MV-4-11 (cell line): ENCODE measurements at regions not wholly inside any gene's neighbourhood (a gene's known extent, or its start where the extent isn't known, plus 50 kb on each side); places are given as distances from the start of the nearest gene placed in this dataset.

Experiments used
- DNase-seq: peaks from one replicate; lab custom pipeline; 2025; lab: John Stamatoyannopoulos, UW

GRCh38 chr3:168457954-168458539, 362.3 kb upstream of the GOLIM4 start:
- DNase-seq, result no peak

DNA sequence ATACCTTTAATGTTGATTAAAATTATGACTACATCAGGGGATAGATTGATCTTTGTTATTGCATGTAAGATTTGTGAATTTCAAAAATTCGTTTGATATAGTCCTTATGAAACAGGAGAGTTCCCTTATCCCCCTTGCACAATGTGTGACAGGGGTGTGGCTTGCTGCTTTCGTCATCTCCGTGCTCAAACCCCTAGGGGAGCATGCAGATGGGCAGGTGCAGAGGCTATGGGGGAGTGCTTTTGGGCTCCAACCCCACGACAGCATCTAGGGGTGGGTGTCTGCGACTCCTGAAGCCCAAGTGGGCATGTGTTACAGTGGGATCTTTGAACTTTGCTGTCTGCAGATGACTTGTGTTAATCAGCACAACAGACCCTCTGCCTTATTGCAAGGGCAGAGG, 360.1 kb upstream of the GOLIM4 start:
- no peak for DNase-seq

- no peak for DNase-seq
Observed at GRCh38 chr3:168453623-168454022, 357.9 kb upstream of the GOLIM4 start.

GRCh38 chr3:168443965-168444364, 348.2 kb upstream of the GOLIM4 start:
- DNase-seq, result no peak

GRCh38 chr3:168442502-168442901, 346.8 kb upstream of the GOLIM4 start:
- DNase-seq, result no peak

DNA sequence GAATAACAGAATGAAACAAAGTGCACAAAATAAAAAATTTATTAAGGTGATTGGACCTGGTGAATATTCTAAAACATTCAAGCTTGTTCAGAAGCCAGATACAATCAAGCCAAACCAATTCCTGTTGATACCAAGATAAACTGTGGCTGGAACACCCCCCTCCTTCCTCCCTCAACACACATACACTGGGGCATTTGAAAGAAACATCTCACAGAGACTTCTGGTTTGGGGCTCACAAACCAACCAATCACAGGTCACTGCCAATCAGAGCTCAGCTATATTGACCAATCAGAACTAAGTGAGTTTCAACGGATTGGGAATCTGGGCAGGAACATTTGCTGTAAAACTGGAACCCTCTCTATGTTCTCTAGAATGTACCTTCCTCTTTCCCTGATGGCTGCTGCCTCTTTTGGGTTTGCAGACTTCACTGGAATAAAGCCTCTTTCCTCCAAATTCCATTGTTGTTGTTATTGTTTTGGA, 340.6 kb upstream of the GOLIM4 start:
- DNase-seq, result no peak

DNA sequence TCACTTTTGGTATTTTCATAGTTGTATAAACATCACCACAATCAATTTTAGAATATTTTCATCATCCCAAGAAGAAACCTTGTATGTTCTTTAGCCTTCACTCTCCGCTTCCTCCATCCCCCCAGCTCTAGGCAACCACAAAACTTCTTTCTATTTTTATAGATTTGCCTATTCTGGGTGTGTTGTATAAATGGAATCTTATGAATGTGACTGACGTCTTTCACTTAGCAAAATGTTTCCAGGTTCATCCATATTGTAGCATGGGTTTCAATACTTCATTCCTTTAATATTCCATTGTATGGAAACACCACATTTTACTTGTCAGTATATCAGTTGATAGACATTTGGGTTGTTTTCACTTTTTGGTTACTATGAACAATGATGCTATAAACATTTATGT, 335.8 kb upstream of the GOLIM4 start:
- DNase-seq, result no peak

- DNase-seq, result peak; percentile 55
Observed at GRCh38 chr3:168427835-168428475, 332.2 kb upstream of the GOLIM4 start.

GRCh38 chr3:168427156-168427555, 331.4 kb upstream of the GOLIM4 start:
- no peak for DNase-seq

DNA sequence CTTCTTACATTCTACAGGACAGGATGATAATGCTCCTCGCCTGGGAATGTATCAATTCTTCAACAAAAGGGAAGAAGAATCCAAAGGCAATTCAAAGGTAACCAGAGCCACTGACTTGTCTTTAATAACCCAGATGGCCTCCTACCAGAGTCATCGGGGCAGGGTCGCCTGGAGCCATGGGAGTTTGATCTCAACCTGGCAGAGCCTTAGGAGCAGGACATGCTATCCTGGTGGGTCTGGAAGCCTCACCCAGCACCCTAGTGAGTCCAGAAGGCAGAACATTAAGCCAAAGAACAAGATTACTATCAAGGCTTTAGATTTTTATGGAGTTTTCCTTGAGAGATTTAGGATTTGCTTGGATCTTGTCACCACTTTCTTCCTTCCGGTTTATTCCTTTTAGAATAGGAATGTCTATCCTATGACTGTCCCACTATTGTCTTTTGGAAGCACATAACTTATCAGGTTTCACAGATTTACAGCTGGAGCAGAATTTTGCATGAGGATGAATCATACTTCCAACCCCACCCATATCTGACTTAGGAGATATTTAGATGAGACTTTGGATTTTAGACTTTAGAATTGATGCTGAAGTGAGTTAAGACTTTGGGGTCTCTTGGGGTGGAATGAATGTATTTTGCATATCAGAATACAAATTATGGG, 330.3 kb upstream of the GOLIM4 start:
- DNase-seq, result no peak

- no peak for DNase-seq
Observed at GRCh38 chr3:168424059-168424734, 328.5 kb upstream of the GOLIM4 start.

- no peak for DNase-seq
Observed at GRCh38 chr3:168422843-168423242, 327.1 kb upstream of the GOLIM4 start.

GRCh38 chr3:168419091-168419490, 323.4 kb upstream of the GOLIM4 start:
- no peak for DNase-seq

DNA sequence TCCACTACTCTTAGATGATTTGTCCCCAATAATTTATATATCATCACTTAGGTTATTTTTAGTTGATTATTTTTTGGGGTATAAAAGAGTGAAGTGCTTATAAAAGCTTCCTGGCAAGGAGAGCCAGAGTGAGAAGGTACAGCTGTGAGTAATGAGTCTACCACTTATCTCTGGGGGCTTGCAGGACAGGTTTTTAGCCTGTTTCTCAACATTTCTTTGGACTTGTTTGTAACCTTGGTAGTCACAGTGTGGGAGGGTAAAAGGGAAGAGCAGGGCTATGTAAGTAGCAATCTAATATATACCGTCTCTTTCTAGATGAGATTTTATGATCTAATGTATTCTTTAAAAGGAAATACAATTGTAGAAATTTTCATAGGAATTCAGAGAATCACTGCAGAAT, 321.3 kb upstream of the GOLIM4 start:
- no peak for DNase-seq

DNA sequence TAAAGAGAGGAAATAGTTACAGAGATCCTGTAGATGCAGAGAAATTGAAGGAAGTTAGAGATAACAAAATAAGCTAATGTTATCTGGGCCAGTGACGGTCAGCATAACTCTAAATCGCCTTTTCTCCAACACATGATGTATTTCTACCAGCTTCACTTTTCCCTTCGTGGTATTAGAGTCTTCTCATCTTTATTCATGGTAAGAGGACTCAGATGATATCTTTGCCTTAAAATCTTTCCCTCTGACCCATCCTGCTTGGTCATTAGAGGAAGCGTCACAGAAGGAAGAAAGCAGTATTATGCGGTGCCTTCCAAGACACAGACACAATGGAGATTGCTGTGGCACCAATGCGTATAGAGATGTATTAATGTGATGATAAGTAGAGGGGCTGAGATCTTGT, 320.7 kb upstream of the GOLIM4 start:
- no peak for DNase-seq

GRCh38 chr3:168414149-168414548, 318.4 kb upstream of the GOLIM4 start:
- DNase-seq, result no peak

DNA sequence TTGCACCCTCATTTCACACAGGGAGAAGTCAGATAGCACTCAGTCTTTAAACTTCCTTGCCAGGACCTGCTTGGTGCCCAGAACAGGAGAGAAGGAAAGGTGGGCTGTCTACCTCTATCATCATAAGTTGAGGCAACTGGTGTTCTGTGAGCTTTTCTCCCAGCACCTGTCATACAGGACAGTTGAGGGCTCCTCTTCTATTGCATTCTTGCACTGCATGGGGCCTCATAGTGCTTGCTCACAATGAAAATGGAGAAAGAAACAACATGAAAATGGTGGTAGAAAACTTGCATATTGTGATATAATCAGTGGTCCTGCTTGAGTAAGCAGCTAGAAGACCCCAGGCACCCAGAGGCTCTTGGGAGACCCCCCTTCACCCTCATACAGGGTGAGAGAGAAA, 311.7 kb upstream of the GOLIM4 start:
- no peak for DNase-seq

GRCh38 chr3:168405288-168405687, 309.6 kb upstream of the GOLIM4 start:
- DNase-seq, result peak; percentile 34

DNA sequence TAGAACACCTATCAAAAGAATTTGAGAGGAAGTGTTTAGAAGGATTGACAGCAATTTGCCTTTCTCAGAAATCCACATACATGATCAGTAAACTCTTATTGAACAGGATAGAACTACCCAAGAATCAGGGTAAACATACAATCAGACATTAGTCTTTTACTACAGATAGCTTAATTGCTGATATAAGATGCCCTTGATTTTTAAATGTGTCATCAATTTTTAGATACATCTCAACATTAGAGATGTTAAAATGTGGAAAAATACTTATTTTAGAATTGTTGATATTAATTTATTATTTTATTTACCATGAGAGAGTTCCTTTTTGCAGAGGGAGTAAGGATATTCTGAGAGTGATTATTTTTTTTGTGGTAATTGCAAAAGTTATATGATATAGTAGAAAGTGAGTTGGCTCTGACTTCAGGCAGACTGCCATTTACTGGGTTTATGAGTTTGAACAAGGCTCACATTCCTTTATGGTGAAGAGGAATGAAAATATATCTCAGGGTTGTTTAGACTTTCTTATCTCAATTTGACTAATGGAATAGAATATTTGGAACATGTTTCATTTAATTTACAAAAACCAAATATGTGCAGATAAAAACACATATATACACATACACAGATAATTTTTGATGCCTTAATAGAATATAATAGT, 302.8 kb upstream of the GOLIM4 start:
- no peak for DNase-seq

DNA sequence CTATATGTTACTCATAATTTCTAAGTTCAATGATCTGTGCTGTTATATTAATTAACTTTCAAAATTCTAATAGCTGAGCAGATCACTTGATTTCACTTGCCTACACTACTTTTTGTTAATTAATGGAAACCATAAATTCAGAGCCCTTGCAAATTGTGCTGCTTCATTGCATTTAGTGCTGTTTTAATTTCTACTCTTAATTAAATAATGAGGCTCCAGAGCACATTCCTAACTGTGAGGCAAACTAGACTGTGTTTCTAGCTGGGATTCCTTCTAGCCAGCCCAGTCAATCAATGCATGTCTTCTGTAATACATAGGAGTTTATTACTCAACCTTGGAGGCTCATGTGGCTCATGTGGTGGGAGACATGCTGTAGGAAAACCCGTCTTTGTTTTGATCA, 301.1 kb upstream of the GOLIM4 start:
- DNase-seq, result no peak

GRCh38 chr3:168395551-168395950, 299.8 kb upstream of the GOLIM4 start:
- DNase-seq, result no peak

DNA sequence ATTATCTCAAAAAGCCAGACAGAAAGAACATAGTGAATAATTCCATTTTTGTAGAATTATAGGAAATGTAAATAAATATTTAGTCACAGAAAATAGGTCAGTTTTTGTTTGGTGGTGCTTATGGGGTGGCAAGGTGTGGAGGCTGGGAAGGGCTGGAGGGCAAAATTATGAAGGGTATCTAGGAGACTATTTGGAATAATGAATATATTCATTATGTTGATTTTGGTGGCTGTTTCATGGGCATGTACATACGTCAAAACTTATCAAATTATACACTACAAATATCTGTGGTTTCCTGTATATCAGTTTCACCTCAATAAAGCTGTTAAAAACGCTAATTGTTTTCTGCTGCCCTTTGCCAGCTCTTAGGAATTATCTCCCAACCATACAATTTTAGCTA, 298.7 kb upstream of the GOLIM4 start:
- DNase-seq, result no peak
